Caco-2 (cell line): ENCODE measurements at regions not wholly inside any gene's neighbourhood (a gene's known extent, or its start where the extent isn't known, plus 50 kb on each side); places are given as distances from the start of the nearest gene placed in this dataset.

Source experiments
- BruUV-seq: library from RNA; stranded (reverse); fragments of 400-500 nt; replicated peaks from 2 replicates; lab custom pipeline; 2021; lab: Mats Ljungman, UMichigan
- CTCF ChIA-PET: fragments of 300-600 bp; sonication (Branson Sonifier 250); formaldehyde crosslinking; loops from one replicate; lab custom pipeline; 2022; ENCODE audit warnings: antibody characterized with exemption; lab: Charles Lee
- POLR2A ChIA-PET: fragments of 300-600 bp; sonication (Branson Sonifier 250); formaldehyde crosslinking; loops from one replicate; lab custom pipeline; 2022; ENCODE audit warnings: antibody characterized with exemption; lab: Charles Lee
- DNase-seq, 2 experiments: peaks; one replicate each; pipeline versions ENCODE4 v3.0.0 to v3.0.0-alpha.2; 2020 to 2022
- H3K27me3 ChIP-seq: replicated peaks from 2 replicates; pipeline ENCODE4 v1.6.0; 2011; ENCODE audit warnings: low read length; ENCODE audit not compliant: control insufficient read depth, insufficient read depth
- H3K36me3 ChIP-seq: 2 replicates; pipeline ENCODE4 v1.5.1; 2011; ENCODE audit warnings: low read length; ENCODE audit not compliant: control insufficient read depth, insufficient read depth
- H3K4me1 ChIP-seq: fragments of 250-450 bp; sonication (Bioruptor Pico); 2 replicates; pipeline ENCODE4 v1.5.1; 2020; ENCODE audit warnings: mild to moderate bottlenecking
- H3K4me3 ChIP-seq: 2 replicates; pipeline ENCODE4 v1.5.1; 2011; ENCODE audit warnings: low read depth, mild to moderate bottlenecking, control low read depth, low read length
- H3K9me3 ChIP-seq: fragments of 250-450 bp; sonication (Bioruptor Pico); 2 replicates; pipeline ENCODE4 v1.5.1; 2020; ENCODE audit warnings: mild to moderate bottlenecking, moderate library complexity
- H3K27ac Mint-ChIP-seq: one replicate; pipeline ENCODE4 v1.8.0; 2022; ENCODE audit warnings: mixed read lengths; ENCODE audit not compliant: unreplicated experiment
- H3K27me3 Mint-ChIP-seq: one replicate; pipeline ENCODE4 v1.8.0; 2022; ENCODE audit warnings: mixed read lengths; ENCODE audit not compliant: insufficient read depth, unreplicated experiment
- H3K36me3 Mint-ChIP-seq: one replicate; pipeline ENCODE4 v1.8.0; 2022; ENCODE audit warnings: mild to moderate bottlenecking, mixed read lengths; ENCODE audit not compliant: insufficient read depth, unreplicated experiment
- H3K4me1 Mint-ChIP-seq: one replicate; pipeline ENCODE4 v1.8.0; 2022; ENCODE audit warnings: low read depth, mixed read lengths; ENCODE audit not compliant: unreplicated experiment
- H3K4me3 Mint-ChIP-seq: one replicate; pipeline ENCODE4 v1.8.0; 2022; ENCODE audit warnings: mild to moderate bottlenecking, moderate library complexity, mixed read lengths; ENCODE audit not compliant: unreplicated experiment
- H3K9me3 Mint-ChIP-seq: one replicate; pipeline ENCODE4 v1.8.0; 2022; ENCODE audit warnings: mixed read lengths; ENCODE audit not compliant: unreplicated experiment
- intact Hi-C: fragments of 100-400 bp; cut with micrococcal nuclease; formaldehyde crosslinking; loops from one replicate; pipeline ENCODE4 v1.10.0; 2022; ENCODE audit not compliant: unreplicated experiment
- TF ChIP-seq, protein P1 (sequence below), 2 experiments: fragments of 200-600 bp in 1 of 2; IDR thresholded peaks; 1 replicate in 1 of 2; 2 replicates in 1 of 2; pipeline versions ENCODE4 v1.5.1 to v1.8.0; 2011 to 2022; ENCODE audit warnings: antibody characterized with exemption in 1 of 2, control low read depth in 1 of 2, inconsistent platforms in 1 of 2, low read depth in 1 of 2, low read length in 1 of 2, mild to moderate bottlenecking in 1 of 2, moderate library complexity in 1 of 2; ENCODE audit not compliant: insufficient read depth in 1 of 2, severe bottlenecking in 1 of 2, unreplicated experiment in 1 of 2

- CTCF ChIA-PET: no interaction called here
These were observed 144.0 kb upstream of the PALMD start for GRCh38 chr1:99501871-99502270.

GRCh38 chr1:99502400-99502799, 143.5 kb upstream of the PALMD start:
- Mint-ChIP-seq H3K9me3 (no peaks in the 10 kb centered on the region), H3K27ac (no peak overlapping the region), H3K36me3 (no peaks in the 10 kb centered on the region), H3K4me3 (no peak overlapping the region), H3K4me1 (peaks cover 12% of the 10 kb centered on the region), H3K27me3 (no peaks in the 10 kb centered on the region)
- Histone ChIP-seq H3K27me3 (no peaks in the 10 kb centered on the region), H3K4me1 (no peaks in the 10 kb centered on the region), H3K9me3 (no peaks in the 10 kb centered on the region), H3K4me3 (no peak overlapping the region), H3K36me3 (no peaks in the 10 kb centered on the region)
- TF ChIP-seq, protein P1, sequence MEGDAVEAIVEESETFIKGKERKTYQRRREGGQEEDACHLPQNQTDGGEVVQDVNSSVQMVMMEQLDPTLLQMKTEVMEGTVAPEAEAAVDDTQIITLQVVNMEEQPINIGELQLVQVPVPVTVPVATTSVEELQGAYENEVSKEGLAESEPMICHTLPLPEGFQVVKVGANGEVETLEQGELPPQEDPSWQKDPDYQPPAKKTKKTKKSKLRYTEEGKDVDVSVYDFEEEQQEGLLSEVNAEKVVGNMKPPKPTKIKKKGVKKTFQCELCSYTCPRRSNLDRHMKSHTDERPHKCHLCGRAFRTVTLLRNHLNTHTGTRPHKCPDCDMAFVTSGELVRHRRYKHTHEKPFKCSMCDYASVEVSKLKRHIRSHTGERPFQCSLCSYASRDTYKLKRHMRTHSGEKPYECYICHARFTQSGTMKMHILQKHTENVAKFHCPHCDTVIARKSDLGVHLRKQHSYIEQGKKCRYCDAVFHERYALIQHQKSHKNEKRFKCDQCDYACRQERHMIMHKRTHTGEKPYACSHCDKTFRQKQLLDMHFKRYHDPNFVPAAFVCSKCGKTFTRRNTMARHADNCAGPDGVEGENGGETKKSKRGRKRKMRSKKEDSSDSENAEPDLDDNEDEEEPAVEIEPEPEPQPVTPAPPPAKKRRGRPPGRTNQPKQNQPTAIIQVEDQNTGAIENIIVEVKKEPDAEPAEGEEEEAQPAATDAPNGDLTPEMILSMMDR (IDR thresholded peaks at IDR 0.05; ENCODE audit: insufficient read depth in 1 of 2, low read depth in 1 of 2, low read length in 1 of 2, severe bottlenecking in 1 of 2, unreplicated experiment in 1 of 2): no peak
- no TSS peak for BruUV-seq
- intact Hi-C loops: no loop called here
- ChIA-PET CTCF (no interaction called here), POLR2A (no interaction called here)
- no peak for DNase-seq

More at GRCh38 chr1:99501871-99502270, 144.0 kb upstream of the PALMD start:
- BruUV-seq: no TSS peak
- intact Hi-C loops: no loop called here
- Mint-ChIP-seq H3K4me1 (peaks cover 12% of the 10 kb centered on the region), H3K27ac (no peak overlapping the region), H3K36me3 (no peaks in the 10 kb centered on the region), H3K9me3 (no peaks in the 10 kb centered on the region), H3K4me3 (no peak overlapping the region), H3K27me3 (no peaks in the 10 kb centered on the region)
- POLR2A ChIA-PET: no interaction called here
- TF ChIP-seq, protein P1 (IDR thresholded peaks at IDR 0.05; ENCODE audit: insufficient read depth in 1 of 2, low read depth in 1 of 2, low read length in 1 of 2, severe bottlenecking in 1 of 2, unreplicated experiment in 1 of 2): no peak
- Histone ChIP-seq H3K36me3 (no peaks in the 10 kb centered on the region), H3K4me1 (no peaks in the 10 kb centered on the region), H3K4me3 (no peak overlapping the region), H3K27me3 (no peaks in the 10 kb centered on the region), H3K9me3 (no peaks in the 10 kb centered on the region)
- no peak for DNase-seq

DNA sequence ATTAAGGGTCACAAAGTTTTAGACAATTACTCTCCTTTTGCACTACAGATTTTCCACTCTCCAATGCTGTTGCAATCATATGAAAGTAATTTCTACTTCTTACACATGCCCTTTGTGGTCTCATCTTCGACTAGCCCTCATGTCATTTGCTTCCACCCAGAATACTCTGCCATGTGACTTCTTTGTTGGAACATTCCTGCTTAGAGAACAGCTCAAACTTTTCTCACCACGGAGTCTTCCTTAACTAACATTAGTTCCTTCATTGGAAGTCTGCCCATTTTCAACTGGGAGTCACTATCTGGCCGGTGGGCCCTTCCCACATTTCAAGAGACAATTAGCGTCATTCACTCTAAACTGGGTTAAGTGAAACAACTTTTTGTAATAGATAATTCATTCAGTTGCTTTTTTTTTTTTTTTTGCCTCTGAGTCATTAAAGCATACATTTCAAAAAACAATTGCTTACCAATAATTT, 142.6 kb upstream of the PALMD start:
- TF ChIP-seq, protein P1 (IDR thresholded peaks at IDR 0.05; ENCODE audit: insufficient read depth in 1 of 2, low read depth in 1 of 2, low read length in 1 of 2, severe bottlenecking in 1 of 2, unreplicated experiment in 1 of 2): no peak
- BruUV-seq: no TSS peak
- POLR2A ChIA-PET: no interaction called here
- intact Hi-C loops: no loop called here
- Mint-ChIP-seq H3K4me3 (no peak overlapping the region), H3K9me3 (no peaks in the 10 kb centered on the region), H3K36me3 (no peaks in the 10 kb centered on the region), H3K4me1 (peaks cover 12% of the 10 kb centered on the region), H3K27ac (no peak overlapping the region), H3K27me3 (no peaks in the 10 kb centered on the region)
- Histone ChIP-seq H3K4me3 (no peak overlapping the region), H3K9me3 (no peaks in the 10 kb centered on the region), H3K36me3 (no peaks in the 10 kb centered on the region), H3K27me3 (no peaks in the 10 kb centered on the region), H3K4me1 (no peaks in the 10 kb centered on the region)
- DNase-seq: no peak
- CTCF ChIA-PET: no interaction called here
